Endothelial cell (in vitro differentiated cells): ENCODE measurements at regions not wholly inside any gene's neighbourhood (a gene's known extent, or its start where the extent isn't known, plus 50 kb on each side); places are given as distances from the start of the nearest gene placed in this dataset.

Experiments used
- DNase-seq: peaks from one replicate; pipeline ENCODE4 v3.0.0; 2021; ENCODE audit warnings: low spot score
- H3K27ac Mint-ChIP-seq: one replicate; pipeline ENCODE4 v1.8.0; 2021; ENCODE audit warnings: mixed read lengths, inconsistent platforms; ENCODE audit not compliant: unreplicated experiment
- H3K27me3 Mint-ChIP-seq: one replicate; pipeline ENCODE4 v1.8.0; 2021; ENCODE audit warnings: mild to moderate bottlenecking, moderate library complexity, mixed read lengths, inconsistent platforms; ENCODE audit not compliant: unreplicated experiment
- H3K36me3 Mint-ChIP-seq: one replicate; pipeline ENCODE4 v1.8.0; 2021; ENCODE audit warnings: mild to moderate bottlenecking, low read depth, mixed read lengths, inconsistent platforms; ENCODE audit not compliant: unreplicated experiment
- H3K4me1 Mint-ChIP-seq: one replicate; pipeline ENCODE4 v1.8.0; 2021; ENCODE audit warnings: mild to moderate bottlenecking, mixed read lengths, inconsistent platforms; ENCODE audit not compliant: unreplicated experiment
- H3K4me3 Mint-ChIP-seq: one replicate; pipeline ENCODE4 v1.8.0; 2021; ENCODE audit warnings: mild to moderate bottlenecking, mixed read lengths, inconsistent platforms; ENCODE audit not compliant: unreplicated experiment
- H3K9me3 Mint-ChIP-seq: one replicate; pipeline ENCODE4 v1.8.0; 2021; ENCODE audit warnings: mixed read lengths, inconsistent platforms; ENCODE audit not compliant: unreplicated experiment
- TF ChIP-seq, protein P1 (sequence below): fragments of 200-600 bp; sonication (generic); IDR thresholded peaks from one replicate; pipeline ENCODE4 v1.5.0; 2021; ENCODE audit warnings: antibody characterized with exemption; ENCODE audit not compliant: unreplicated experiment

DNA sequence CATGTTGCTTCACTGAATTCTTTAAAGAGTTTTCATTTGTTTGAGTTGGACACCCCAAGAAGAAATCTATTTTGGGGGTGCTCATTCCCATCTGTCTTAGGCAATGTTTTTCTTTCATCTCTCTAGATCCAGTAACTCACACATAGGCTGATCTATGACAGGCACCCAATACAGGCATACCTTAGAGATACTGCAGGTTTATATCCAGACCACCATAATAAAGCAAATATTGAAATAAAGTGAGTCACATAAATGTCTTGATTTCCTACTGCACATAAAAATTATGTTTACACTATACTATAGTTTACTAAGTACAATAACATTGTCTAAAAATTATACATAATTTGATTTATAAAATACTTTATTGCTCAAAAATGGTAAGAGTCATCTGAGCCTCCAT, 364.5 kb downstream of the MTRR start:
- Mint-ChIP-seq H3K9me3 (no peaks in the 10 kb centered on the region), H3K4me3 (no peak overlapping the region), H3K27ac (no peak overlapping the region), H3K36me3 (no peaks in the 10 kb centered on the region), H3K4me1 (no peaks in the 10 kb centered on the region), H3K27me3 (no peaks in the 10 kb centered on the region)
- TF ChIP-seq, protein P1, sequence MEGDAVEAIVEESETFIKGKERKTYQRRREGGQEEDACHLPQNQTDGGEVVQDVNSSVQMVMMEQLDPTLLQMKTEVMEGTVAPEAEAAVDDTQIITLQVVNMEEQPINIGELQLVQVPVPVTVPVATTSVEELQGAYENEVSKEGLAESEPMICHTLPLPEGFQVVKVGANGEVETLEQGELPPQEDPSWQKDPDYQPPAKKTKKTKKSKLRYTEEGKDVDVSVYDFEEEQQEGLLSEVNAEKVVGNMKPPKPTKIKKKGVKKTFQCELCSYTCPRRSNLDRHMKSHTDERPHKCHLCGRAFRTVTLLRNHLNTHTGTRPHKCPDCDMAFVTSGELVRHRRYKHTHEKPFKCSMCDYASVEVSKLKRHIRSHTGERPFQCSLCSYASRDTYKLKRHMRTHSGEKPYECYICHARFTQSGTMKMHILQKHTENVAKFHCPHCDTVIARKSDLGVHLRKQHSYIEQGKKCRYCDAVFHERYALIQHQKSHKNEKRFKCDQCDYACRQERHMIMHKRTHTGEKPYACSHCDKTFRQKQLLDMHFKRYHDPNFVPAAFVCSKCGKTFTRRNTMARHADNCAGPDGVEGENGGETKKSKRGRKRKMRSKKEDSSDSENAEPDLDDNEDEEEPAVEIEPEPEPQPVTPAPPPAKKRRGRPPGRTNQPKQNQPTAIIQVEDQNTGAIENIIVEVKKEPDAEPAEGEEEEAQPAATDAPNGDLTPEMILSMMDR: no peak
- no peak for DNase-seq

DNA sequence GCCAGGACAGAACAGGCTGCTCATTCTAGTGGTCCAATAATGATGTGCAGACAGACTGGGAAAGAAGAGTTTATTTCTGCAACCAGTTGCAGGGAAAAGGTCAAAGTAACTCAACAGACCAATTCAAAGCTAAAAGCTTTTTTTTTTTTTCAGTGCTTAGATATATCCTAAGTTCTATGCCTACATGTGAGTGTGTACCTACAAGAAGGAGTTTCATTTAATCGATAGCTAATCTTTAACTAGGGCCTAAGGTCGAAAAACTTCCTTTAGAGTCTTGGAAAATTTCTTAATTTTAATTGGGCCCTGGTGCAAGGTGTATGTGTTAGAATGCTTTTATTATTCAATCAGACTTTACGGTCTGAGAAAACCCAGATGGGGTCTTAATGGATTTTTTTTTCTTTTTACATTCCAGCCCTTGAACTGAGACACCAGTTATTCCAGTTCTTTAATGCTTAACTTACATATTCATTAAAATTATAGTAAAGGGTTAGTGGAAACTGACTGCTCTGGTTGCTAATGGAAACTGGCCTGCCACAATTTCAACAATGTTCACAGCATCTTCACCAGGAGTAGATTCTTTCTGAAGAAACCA, 365.3 kb downstream of the MTRR start:
- DNase-seq: no peak
- no peak overlapping the region for H3K27ac Mint-ChIP-seq
- no peak overlapping the region for H3K4me3 Mint-ChIP-seq
- H3K36me3 Mint-ChIP-seq: no peaks in the 10 kb centered on the region
- no peaks in the 10 kb centered on the region for H3K27me3 Mint-ChIP-seq
- TF ChIP-seq, protein P1: no peak
- H3K4me1 Mint-ChIP-seq: no peaks in the 10 kb centered on the region
- H3K9me3 Mint-ChIP-seq: no peaks in the 10 kb centered on the region

DNA sequence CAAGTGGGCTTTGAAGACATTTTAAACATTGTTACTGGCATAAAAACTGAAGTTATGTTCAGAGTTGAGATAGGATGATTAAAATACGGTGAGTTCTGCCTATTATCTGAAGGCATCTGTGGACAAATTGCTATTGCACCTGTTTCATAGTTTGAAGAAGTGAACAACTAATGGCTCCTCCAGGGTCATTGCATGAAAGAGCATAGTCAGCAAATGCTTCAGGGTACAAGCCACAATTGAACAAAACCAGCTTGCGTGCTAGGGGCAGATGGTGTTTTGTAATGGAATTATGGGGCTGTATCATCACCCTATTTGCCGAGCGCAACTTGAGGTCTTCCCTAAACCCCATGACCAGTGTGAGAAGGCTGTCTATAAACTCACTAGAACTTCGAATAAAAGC, 369.1 kb downstream of the MTRR start:
- no peaks in the 10 kb centered on the region for H3K27me3 Mint-ChIP-seq
- H3K4me3 Mint-ChIP-seq: no peak overlapping the region
- DNase-seq: no peak

DNA sequence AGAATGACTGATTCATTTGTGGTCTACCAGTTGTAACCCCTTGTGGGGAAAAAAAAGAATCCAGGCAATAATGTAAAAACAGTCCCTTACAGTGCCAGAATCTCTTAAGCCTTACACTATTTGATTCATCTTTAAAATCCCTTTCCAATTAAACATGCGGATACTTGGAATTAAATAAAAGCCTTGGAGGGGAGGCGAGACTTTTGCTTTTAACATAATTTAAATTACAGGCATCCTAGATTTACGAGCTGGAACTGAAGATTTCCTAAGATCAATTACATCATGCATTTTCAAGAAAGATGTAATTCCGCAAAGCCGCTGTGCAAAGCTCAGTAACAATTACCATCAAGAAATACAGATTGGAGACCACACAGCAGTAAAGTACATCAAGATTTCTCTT, 370.2 kb downstream of the MTRR start:
- no peaks in the 10 kb centered on the region for H3K36me3 Mint-ChIP-seq
- no peak overlapping the region for H3K4me3 Mint-ChIP-seq
- DNase-seq: no peak
- H3K4me1 Mint-ChIP-seq: no peaks in the 10 kb centered on the region
- H3K9me3 Mint-ChIP-seq: no peaks in the 10 kb centered on the region
- H3K27ac Mint-ChIP-seq: no peak overlapping the region
- H3K27me3 Mint-ChIP-seq: no peaks in the 10 kb centered on the region
- TF ChIP-seq, protein P1: no peak

More for the DNA sequence above, 369.1 kb downstream of the MTRR start:
- Mint-ChIP-seq H3K36me3 (no peaks in the 10 kb centered on the region), H3K4me1 (no peaks in the 10 kb centered on the region), H3K9me3 (no peaks in the 10 kb centered on the region), H3K27ac (no peak overlapping the region)
- TF ChIP-seq, protein P1: no peak

DNA sequence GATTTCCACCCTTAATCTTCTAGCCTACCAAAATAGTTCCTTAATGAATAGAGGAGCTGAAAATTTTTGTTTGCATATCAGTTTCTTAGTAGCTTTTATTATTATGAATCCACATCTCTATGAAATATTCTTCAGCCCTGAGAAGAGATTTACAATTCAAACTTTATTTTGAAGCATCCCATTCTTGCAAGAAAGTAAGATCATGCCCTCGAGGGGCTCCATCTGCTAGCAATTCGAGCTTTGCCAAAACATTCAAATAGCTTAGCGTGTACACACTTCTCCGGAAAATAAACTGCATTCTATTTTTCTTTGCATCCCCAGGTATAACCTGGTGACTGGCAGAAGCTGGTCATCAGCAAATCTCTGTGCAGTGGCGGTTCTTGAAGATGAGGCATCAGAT, 370.7 kb downstream of the MTRR start:
- H3K36me3 Mint-ChIP-seq: no peaks in the 10 kb centered on the region
- DNase-seq: no peak
- TF ChIP-seq, protein P1: no peak
- no peaks in the 10 kb centered on the region for H3K27me3 Mint-ChIP-seq
- H3K4me3 Mint-ChIP-seq: no peak overlapping the region
- no peaks in the 10 kb centered on the region for H3K4me1 Mint-ChIP-seq
- no peaks in the 10 kb centered on the region for H3K9me3 Mint-ChIP-seq
- no peak overlapping the region for H3K27ac Mint-ChIP-seq
